ENCODE measurements at regions not wholly inside any gene's neighbourhood (a gene's known extent, or its start where the extent isn't known, plus 50 kb on each side); places are given as distances from the start of the nearest gene placed in this dataset.

GRCh38 chr16:20192801-20193200 lies 119.1 kb upstream of the GPR139 start:
- TF ChIP-seq CTCF (IDR thresholded peaks at IDR 0.05), result no peak
- Histone ChIP-seq H3K36me3 (ENCODE audit: insufficient read depth in 1 of 2, low read depth in 1 of 2) (no peaks in the 10 kb centered on the region), H3K4me1 (no peaks in the 10 kb centered on the region), H3K9me3 (no peaks in the 10 kb centered on the region), H3K27me3 (ENCODE audit: insufficient read depth in 3 of 3, low read length in 2 of 3) (no peaks in the 10 kb centered on the region), H3K27ac (no peak overlapping the region), H3K4me3 (no peak overlapping the region)
- intact Hi-C loops (cut with DNase I), result no loop called here
- WGBS, 3 donors, result 22 to 44% (median 38%) methylated on average over 1 of the region's 1 CpG
- ATAC-seq (no peak), DNase-seq (no peak)

GRCh38 chr16:20191566-20191965 lies 117.9 kb upstream of the GPR139 start:
- DNase-seq (no peak), ATAC-seq (no peak)
- no peak overlapping the region for H3K27ac ChIP-seq
- H3K27me3 ChIP-seq (ENCODE audit: insufficient read depth in 3 of 3, low read length in 2 of 3), result peaks cover 0 to 3% (median 0%) of the 10 kb centered on the region in 3 donors
- no peak overlapping the region for H3K4me3 ChIP-seq
- no peaks in the 10 kb centered on the region for H3K36me3 ChIP-seq (ENCODE audit: insufficient read depth in 1 of 2, low read depth in 1 of 2)
- intact Hi-C loops (cut with DNase I), result no loop called here
- H3K9me3 ChIP-seq, result no peaks in the 10 kb centered on the region
- no peak for TF ChIP-seq CTCF (IDR thresholded peaks at IDR 0.05)
- no peaks in the 10 kb centered on the region for H3K4me1 ChIP-seq

- intact Hi-C loops (cut with DNase I), result no loop called here
- TF ChIP-seq CTCF (IDR thresholded peaks at IDR 0.05), result no peak
These were observed 108.3 kb upstream of the GPR139 start for GRCh38 chr16:20181949-20182348.

GRCh38 chr16:20181416-20181815 lies 107.7 kb upstream of the GPR139 start:
- Histone ChIP-seq H3K9me3 (no peaks in the 10 kb centered on the region), H3K27ac (no peak overlapping the region), H3K27me3 (ENCODE audit: insufficient read depth in 3 of 3, low read length in 2 of 3) (peaks cover 0 to under 1% (median 0%) of the 10 kb centered on the region in 3 donors), H3K4me1 (no peaks in the 10 kb centered on the region), H3K4me3 (no peak overlapping the region), H3K36me3 (ENCODE audit: insufficient read depth in 1 of 2, low read depth in 1 of 2) (no peaks in the 10 kb centered on the region)
- 45 to 56% (median 46%) methylated on average over 4 of the region's 4 CpGs for WGBS, 3 donors
- ATAC-seq (no peak), DNase-seq (no peak)
- intact Hi-C loops (cut with DNase I), result no loop called here
- no peak for TF ChIP-seq CTCF (IDR thresholded peaks at IDR 0.05)

More at GRCh38 chr16:20181949-20182348, 108.3 kb upstream of the GPR139 start:
- no peak for ATAC-seq
- no peak overlapping the region for H3K4me3 ChIP-seq
- H3K36me3 ChIP-seq (ENCODE audit: insufficient read depth in 1 of 2, low read depth in 1 of 2), result no peaks in the 10 kb centered on the region
- peaks cover 0 to 5% (median 0%) of the 10 kb centered on the region in 3 donors for H3K27me3 ChIP-seq (ENCODE audit: insufficient read depth in 3 of 3, low read length in 2 of 3)
- H3K27ac ChIP-seq, result no peak overlapping the region
- no peak for DNase-seq
- no peaks in the 10 kb centered on the region for H3K9me3 ChIP-seq
- no peaks in the 10 kb centered on the region for H3K4me1 ChIP-seq
- 47 to 63% (median 54%) methylated on average over 3 of the region's 3 CpGs for WGBS, 3 donors

- H3K4me1 ChIP-seq, result no peaks in the 10 kb centered on the region
- no peak for ATAC-seq
- no peak for DNase-seq
- intact Hi-C loops (cut with DNase I), result no loop called here
- no peak overlapping the region for H3K4me3 ChIP-seq
- no peaks in the 10 kb centered on the region for H3K9me3 ChIP-seq
- H3K27ac ChIP-seq, result no peak overlapping the region
- WGBS, 3 donors, result 79 to 84% (median 81%) methylated on average over 5 of the region's 5 CpGs
- H3K36me3 ChIP-seq (ENCODE audit: insufficient read depth in 1 of 2, low read depth in 1 of 2), result no peaks in the 10 kb centered on the region
- H3K27me3 ChIP-seq (ENCODE audit: insufficient read depth in 3 of 3, low read length in 2 of 3), result no peaks in the 10 kb centered on the region
- no peak for TF ChIP-seq CTCF (IDR thresholded peaks at IDR 0.05)
These were observed 104.6 kb upstream of the GPR139 start for GRCh38 chr16:20178297-20178696.

Measured in psoas muscle (tissue), 7 donors.